GM13976 (cell line): ENCODE measurements at regions not wholly inside any gene's neighbourhood (a gene's known extent, or its start where the extent isn't known, plus 50 kb on each side); places are given as distances from the start of the nearest gene placed in this dataset.

ENCODE experiments used
- DNase-seq: peaks from one replicate; pipeline ENCODE4 v3.0.0; 2012; ENCODE audit warnings: low spot score
- in situ Hi-C: fragments of 300-500 bp; cut with MboI; formaldehyde crosslinking; loops from one replicate; pipeline ENCODE4 v1.12.0; 2022; ENCODE audit warnings: low sequenced_read_pairs, mixed read lengths, inconsistent platforms; ENCODE audit not compliant: unreplicated experiment
- TF ChIP-seq, protein P1 (sequence below): IDR thresholded peaks from 2 replicates; pipeline ENCODE4 v1.5.1; 2012; ENCODE audit warnings: borderline replicate concordance, mild to moderate bottlenecking; ENCODE audit not compliant: insufficient read depth; ENCODE audit errors: extremely low read depth, missing control alignments, control extremely low read depth

DNA sequence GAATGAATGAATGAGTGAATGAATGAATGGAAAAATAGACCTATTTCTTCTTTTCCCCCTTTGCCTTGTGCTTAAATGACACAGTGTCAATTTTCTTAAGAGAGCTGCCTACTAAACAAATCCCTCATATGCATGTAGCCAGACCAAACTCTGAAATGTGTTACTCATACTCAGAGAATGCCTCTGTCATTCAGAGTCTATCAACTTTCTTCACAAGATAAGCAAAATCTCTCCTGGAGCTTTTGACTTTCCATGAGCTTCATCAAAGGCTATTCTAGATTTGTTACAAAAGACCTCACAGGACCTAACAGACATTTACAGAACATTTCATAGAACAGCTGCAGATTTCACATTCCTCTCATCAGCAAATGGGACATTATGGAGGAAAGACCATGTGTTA is 275.7 kb upstream of the MSX2 start:
- no peak for DNase-seq
- in situ Hi-C loops = no loop called here
- TF ChIP-seq, protein P1, sequence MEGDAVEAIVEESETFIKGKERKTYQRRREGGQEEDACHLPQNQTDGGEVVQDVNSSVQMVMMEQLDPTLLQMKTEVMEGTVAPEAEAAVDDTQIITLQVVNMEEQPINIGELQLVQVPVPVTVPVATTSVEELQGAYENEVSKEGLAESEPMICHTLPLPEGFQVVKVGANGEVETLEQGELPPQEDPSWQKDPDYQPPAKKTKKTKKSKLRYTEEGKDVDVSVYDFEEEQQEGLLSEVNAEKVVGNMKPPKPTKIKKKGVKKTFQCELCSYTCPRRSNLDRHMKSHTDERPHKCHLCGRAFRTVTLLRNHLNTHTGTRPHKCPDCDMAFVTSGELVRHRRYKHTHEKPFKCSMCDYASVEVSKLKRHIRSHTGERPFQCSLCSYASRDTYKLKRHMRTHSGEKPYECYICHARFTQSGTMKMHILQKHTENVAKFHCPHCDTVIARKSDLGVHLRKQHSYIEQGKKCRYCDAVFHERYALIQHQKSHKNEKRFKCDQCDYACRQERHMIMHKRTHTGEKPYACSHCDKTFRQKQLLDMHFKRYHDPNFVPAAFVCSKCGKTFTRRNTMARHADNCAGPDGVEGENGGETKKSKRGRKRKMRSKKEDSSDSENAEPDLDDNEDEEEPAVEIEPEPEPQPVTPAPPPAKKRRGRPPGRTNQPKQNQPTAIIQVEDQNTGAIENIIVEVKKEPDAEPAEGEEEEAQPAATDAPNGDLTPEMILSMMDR = no peak

DNA sequence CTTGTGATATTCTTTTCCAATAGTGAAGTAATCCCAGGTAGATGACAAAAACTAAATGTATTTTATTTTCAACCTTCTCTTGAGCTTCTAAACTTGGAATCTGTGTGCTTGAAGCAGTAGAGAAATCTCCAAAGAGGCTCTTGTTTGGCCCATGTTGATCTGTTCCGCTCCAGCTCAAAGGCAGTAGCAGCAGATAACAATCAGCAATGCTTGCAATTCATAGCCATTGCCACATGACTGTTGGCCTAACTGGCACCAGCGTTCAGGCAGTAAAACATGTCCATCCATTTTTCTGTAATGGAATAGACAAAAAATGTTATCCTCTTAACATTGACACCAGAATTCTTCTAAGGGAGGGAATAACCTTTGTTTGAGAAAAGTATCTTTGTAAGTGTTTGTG is 270.7 kb upstream of the MSX2 start:
- in situ Hi-C loops = no loop called here
- no peak for DNase-seq
- TF ChIP-seq, protein P1 = no peak

DNA sequence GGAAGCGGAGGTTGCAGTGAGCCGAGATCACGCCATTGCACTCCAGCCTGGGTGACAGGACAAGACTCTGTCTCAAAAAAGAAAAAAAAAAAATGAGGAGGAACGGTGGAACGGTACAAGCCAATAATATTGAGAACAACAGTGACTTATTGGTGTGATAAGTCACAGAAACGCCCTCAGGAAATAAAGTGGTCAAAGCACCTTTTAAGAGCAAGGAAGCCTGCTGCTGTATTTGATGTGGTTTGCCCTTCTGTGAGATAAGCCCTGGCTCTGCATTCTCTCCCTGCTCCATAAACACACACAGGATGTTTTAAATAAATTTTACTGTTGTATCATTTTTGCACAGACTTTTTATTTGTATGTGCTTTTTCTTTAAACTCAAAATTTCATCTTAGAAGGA is 269.9 kb upstream of the MSX2 start:
- in situ Hi-C loops = no loop called here
- DNase-seq = no peak
- TF ChIP-seq, protein P1 = no peak

DNA sequence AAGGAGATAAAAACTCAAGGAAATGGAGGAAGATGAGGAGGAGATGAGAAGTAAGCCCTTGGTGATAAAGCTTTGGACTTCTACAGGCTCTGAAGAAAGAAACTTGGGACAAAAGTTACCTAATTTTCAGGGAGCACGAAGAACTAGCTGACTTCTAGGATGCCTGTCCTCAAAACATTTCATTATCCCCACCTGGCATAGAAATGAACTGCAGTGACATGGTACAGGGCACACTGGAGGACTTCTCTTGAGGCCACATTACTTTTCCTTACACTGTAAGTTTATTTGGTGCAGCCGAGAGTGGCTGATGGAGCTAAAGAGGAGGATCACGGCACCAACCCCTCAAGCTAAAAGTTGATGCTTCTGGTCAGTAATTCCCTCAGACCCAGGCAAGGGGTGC is 269.5 kb upstream of the MSX2 start:
- in situ Hi-C loops = no loop called here
- no peak for DNase-seq
- TF ChIP-seq, protein P1 = no peak

DNA sequence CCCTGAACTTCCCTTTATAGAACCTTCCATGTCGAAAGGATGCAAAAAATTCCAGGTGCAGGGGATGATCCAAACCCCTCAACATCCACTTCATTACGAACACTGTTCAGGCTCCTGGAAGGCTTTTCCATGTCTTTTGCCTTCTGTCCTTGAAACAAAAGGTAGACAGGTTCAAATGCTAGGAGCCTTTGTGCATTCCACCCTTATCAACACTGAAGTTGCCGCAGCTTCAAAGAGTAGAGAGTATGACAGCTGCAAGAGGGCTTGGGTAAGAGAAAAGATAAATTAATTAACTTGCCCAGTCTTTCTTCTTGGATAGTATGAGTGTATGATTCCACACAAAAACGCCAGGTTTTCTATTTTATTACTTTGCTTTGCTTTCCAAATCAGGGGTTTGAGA is 269.1 kb upstream of the MSX2 start:
- in situ Hi-C loops = no loop called here
- no peak for DNase-seq
- TF ChIP-seq, protein P1 = no peak

DNA sequence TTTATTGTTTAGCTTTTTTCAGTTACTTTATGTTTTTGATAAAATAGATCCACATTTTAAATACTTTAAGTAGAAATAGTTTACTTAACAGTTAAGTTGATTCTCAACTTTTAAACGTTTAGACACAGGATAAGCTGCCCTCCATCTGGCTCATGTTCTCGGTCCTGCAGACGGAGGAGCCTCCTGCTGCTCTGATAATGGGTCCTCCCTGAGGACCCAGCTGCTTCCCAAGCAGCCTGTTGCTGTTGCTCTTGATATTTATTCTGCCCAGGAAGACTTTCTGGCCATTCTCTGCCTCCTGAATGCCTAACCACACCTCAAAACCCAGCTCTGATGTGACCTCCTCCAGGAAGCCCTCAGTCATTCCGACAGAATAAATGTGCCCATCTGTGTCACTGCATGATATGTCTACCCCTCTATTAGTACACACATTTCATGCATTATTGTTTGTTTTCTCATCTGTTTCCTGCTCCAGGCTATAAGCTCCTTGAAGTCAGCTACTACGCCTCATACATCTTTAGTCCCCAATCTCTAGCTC is 267.2 kb upstream of the MSX2 start:
- TF ChIP-seq, protein P1 = no peak
- DNase-seq = no peak
- in situ Hi-C loops = no loop called here
